HUES64 (cell line): ENCODE measurements at regions not wholly inside any gene's neighbourhood (a gene's known extent, or its start where the extent isn't known, plus 50 kb on each side); places are given as distances from the start of the nearest gene placed in this dataset.

ENCODE experiments used
- H3K27ac ChIP-seq: 2 replicates; pipeline ENCODE4 v1.7.0; 2013; ENCODE audit warnings: low read depth, low read length, inconsistent platforms
- H3K27me3 ChIP-seq: 2 replicates; pipeline ENCODE4 v1.6.1; 2013; ENCODE audit warnings: mild to moderate bottlenecking, low read length; ENCODE audit not compliant: insufficient read depth
- H3K36me3 ChIP-seq: 2 replicates; pipeline ENCODE4 v1.6.1; 2013; ENCODE audit warnings: mild to moderate bottlenecking, low read length; ENCODE audit not compliant: insufficient read depth
- H3K4me1 ChIP-seq: 2 replicates; pipeline ENCODE4 v1.6.1; 2013; ENCODE audit warnings: mild to moderate bottlenecking, low read length, moderate library complexity; ENCODE audit not compliant: insufficient read depth
- H3K4me3 ChIP-seq: 2 replicates; pipeline ENCODE4 v1.5.1; 2013; ENCODE audit warnings: mild to moderate bottlenecking, low read length, moderate library complexity
- H3K9ac ChIP-seq: 2 replicates; pipeline ENCODE4 v1.6.1; 2013; ENCODE audit warnings: mild to moderate bottlenecking, low read depth, low read length
- H3K9me3 ChIP-seq: 2 replicates; pipeline ENCODE4 v1.6.1; 2013; ENCODE audit warnings: low read depth, low read length; ENCODE audit not compliant: insufficient read depth
- whole genome bisulfite sequencing: fragments of 150-250, 120-280 bp; methylation state at CpG from one replicate; pipeline ENCODE4 v1.1.7; 2013; ENCODE audit warnings: missing lambda C conversion rate; 5-methylcytosine and 5-hydroxymethylcytosine counted together

DNA sequence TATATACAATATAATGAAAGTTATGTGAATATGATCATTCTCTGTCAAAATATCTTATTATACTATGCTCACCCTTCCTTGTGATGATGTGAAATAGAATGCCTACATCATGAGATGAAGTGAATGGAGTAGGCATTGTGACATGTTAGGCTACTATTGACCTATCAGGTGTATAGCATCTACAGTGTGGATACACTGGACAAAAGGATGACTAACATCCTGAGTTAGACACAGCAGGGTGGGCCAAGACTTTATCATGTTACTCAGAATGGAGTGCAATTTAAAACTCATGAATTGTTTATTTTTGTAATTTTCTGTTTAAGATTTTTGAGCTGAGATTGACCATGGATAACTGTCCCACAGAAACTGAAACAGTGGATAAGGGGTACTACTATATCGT, 53.4 kb upstream of the NAV3 start:
- WGBS, result no CpG with 5 or more reads among the region's 1 CpG
- no peak overlapping the region for H3K27ac ChIP-seq
- H3K9ac ChIP-seq, result no peak overlapping the region
- H3K36me3 ChIP-seq, result no peaks in the 10 kb centered on the region
- peaks cover 6% of the 10 kb centered on the region; the same call in 1 of the 2 replicates for H3K4me1 ChIP-seq
- H3K9me3 ChIP-seq, result no peaks in the 10 kb centered on the region
- no peak overlapping the region for H3K4me3 ChIP-seq
- H3K27me3 ChIP-seq, result no peaks in the 10 kb centered on the region

DNA sequence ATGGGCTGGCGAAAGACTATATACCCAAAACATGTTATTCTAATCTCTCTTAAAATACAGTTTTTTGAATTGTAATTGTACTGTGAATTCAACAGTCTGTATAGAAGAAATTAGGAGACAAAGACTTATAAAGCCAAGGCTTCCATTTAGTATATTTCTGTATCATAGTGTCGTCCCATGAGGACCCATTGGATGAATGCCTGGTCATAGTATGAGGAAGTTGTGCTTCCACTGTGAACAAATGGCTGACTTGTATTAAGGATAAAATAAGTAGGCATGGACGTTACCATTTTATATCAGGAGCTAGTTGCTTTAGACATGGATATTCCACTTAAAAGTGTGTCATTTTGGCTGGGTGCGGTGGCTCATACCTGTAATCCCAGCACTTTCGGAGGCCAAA, 55.9 kb upstream of the NAV3 start:
- H3K9me3 ChIP-seq, result no peaks in the 10 kb centered on the region
- no peaks in the 10 kb centered on the region for H3K27me3 ChIP-seq
- no peak overlapping the region for H3K4me3 ChIP-seq
- no peak overlapping the region for H3K9ac ChIP-seq
- WGBS, result 87% methylated on average over 5 of the region's 5 CpGs
- no peaks in the 10 kb centered on the region for H3K4me1 ChIP-seq
- no peak overlapping the region for H3K27ac ChIP-seq
- H3K36me3 ChIP-seq, result no peaks in the 10 kb centered on the region

DNA sequence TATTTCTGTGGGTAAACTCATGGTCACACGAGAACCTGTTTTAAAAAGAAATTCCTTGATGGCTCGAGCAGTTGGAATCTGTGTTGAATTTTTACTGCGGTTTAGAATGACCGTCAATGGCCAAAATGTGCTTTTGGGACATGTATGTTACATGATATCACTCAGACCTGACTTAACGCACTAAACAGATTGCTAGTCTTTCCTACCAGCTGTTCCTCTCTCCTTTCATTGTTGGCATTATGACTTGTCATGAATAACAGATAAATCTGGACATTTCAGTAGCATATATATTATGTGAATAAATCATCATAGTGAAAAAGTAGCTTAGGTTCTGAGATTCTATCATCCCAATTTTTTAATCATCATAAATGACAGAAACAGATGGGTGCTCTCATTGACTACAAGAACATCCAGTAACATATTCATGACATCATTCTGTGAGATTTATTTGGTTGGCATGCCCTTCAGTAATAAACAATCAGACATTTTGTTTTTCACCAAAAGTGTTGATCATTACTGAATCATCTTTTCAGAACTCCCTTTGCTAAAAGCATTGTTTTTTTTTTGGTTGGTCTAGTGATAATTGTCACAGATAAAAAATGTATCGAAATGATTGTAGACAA, 57.9 kb upstream of the NAV3 start:
- Histone ChIP-seq H3K9me3 (peaks cover 7% of the 10 kb centered on the region), H3K9ac (no peak overlapping the region), H3K4me1 (no peaks in the 10 kb centered on the region), H3K36me3 (no peaks in the 10 kb centered on the region), H3K4me3 (no peak overlapping the region), H3K27ac (no peak overlapping the region), H3K27me3 (no peaks in the 10 kb centered on the region)
- WGBS, result 94% methylated on average over 5 of the region's 6 CpGs

DNA sequence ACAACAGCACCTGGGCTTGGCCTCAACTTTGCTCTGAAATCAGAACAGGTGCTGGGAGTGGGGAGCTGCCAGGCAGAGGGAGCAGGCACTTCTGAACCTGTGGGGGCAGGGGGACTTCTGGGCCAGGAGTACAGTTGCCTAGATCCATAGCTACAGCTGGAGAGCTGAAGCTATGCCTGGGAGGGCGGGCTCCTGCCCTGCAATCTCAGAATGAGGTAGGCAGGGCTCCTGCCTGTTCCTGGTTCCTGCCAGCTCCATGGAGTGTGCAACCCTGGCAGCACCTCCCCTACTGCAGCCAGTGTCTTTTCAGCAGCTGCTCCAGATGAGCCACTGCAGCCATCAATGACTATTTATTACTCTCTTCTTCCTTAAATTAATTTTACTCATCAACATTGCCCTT, 62.1 kb upstream of the NAV3 start:
- WGBS, result 95% methylated on average over 1 of the region's 1 CpG
- Histone ChIP-seq H3K36me3 (no peaks in the 10 kb centered on the region), H3K9ac (no peak overlapping the region), H3K9me3 (peaks cover 16% of the 10 kb centered on the region), H3K4me3 (no peak overlapping the region), H3K27me3 (no peaks in the 10 kb centered on the region), H3K27ac (no peak overlapping the region), H3K4me1 (no peaks in the 10 kb centered on the region)

DNA sequence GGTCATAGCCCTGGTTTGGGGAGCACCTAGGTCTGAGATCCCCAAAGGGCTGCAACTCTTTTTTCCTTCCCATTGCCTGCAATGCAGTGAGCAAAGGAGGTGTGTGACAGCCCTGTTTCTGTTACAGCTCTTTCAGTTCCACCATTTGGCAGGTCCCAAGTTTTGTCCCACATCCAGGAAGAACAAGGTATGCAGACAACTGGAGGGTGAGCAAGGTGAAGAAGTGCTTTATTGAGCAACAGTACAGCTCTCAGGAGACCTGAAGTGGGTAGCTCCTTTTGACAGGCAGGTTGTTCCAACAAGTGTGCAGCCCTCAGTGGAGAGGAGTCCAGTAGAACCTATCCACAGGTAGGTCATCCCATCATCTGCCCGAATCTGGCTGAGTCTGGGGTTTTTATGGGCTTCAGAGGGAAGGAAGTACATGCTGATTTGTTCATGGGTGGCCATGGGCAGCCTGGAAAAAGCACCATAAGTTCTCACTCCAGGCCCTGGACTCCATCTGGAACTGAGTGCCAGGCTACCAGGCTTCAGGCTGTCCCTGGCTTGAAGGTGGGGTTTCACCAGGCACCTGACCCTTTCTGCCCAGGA, 62.8 kb upstream of the NAV3 start:
- 91% methylated on average over 1 of the region's 1 CpG for WGBS
- Histone ChIP-seq H3K27ac (no peak overlapping the region), H3K9me3 (peaks cover 16% of the 10 kb centered on the region), H3K36me3 (no peaks in the 10 kb centered on the region), H3K4me3 (no peak overlapping the region), H3K27me3 (no peaks in the 10 kb centered on the region), H3K4me1 (no peaks in the 10 kb centered on the region), H3K9ac (no peak overlapping the region)

DNA sequence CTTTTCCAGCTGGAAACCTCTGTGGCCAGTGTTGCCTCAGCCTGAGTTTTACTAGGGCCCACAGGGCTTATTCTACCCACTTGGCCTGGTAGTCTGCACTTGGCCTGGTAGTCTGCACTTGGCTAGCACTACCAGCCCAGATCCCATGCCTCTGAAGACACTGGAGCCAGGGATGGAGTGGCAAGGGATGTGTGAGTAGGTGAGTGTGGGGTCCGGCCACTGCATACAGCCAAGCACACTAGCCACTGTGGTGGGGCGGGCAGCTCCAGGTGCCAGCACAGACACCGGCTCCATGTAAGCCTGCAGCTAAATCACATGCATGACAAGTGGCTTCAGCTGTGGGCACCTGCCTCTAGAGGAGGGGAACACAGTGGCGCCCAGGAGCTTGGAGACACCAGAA, 63.4 kb upstream of the NAV3 start:
- Histone ChIP-seq H3K4me3 (no peak overlapping the region), H3K9ac (no peak overlapping the region), H3K27me3 (no peaks in the 10 kb centered on the region), H3K27ac (no peak overlapping the region), H3K9me3 (peaks cover 16% of the 10 kb centered on the region), H3K4me1 (no peaks in the 10 kb centered on the region), H3K36me3 (no peaks in the 10 kb centered on the region)
- WGBS, result 96% methylated on average over 4 of the region's 4 CpGs

DNA sequence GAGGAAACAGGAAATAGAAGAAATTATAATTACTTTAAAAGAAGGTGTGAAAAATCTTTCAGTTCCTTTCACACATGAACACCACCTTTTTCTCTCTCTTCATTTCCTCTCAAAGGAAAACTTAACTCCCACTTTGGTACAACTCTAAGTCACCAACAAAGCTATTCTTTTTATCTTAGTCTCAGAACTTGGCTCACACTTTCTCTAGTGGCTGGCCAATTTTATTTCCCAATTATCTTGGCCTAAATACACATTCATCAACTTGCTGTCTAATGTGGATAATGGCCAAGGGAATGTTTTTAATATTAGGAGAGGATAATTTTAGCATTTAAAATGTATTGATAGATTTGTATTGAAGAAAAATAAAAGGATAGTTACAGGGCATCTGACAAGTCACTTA, 64.5 kb upstream of the NAV3 start:
- H3K4me3 ChIP-seq, result no peak overlapping the region
- H3K27me3 ChIP-seq, result no peaks in the 10 kb centered on the region
- H3K9me3 ChIP-seq, result peaks cover 16% of the 10 kb centered on the region
- H3K9ac ChIP-seq, result no peak overlapping the region
- no peaks in the 10 kb centered on the region for H3K4me1 ChIP-seq
- H3K36me3 ChIP-seq, result no peaks in the 10 kb centered on the region
- no peak overlapping the region for H3K27ac ChIP-seq

DNA sequence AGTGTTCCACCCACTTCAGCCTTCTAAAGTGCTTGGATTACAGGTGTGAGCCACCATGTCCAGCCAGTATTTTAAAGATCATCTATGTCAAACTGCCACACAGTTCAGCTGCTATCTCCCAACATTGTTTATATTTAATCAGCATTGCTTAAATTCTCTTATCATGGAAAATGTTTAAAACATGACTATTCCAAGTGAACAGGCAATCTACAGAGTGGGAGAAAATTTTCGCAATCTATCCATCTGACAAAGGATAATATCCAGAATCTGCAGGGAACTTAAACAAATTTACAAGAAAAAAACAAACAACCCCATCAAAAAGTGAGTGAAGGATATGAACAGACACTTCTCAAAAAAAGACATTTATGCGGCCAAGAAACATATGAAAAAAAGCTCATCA, 69.4 kb upstream of the NAV3 start:
- H3K4me1 ChIP-seq, result no peaks in the 10 kb centered on the region
- no peaks in the 10 kb centered on the region for H3K27me3 ChIP-seq
- H3K27ac ChIP-seq, result no peak overlapping the region
- H3K4me3 ChIP-seq, result no peak overlapping the region
- H3K9me3 ChIP-seq, result no peaks in the 10 kb centered on the region
- WGBS, result 100% methylated on average over 1 of the region's 2 CpGs
- no peak overlapping the region for H3K9ac ChIP-seq
- H3K36me3 ChIP-seq, result no peaks in the 10 kb centered on the region

DNA sequence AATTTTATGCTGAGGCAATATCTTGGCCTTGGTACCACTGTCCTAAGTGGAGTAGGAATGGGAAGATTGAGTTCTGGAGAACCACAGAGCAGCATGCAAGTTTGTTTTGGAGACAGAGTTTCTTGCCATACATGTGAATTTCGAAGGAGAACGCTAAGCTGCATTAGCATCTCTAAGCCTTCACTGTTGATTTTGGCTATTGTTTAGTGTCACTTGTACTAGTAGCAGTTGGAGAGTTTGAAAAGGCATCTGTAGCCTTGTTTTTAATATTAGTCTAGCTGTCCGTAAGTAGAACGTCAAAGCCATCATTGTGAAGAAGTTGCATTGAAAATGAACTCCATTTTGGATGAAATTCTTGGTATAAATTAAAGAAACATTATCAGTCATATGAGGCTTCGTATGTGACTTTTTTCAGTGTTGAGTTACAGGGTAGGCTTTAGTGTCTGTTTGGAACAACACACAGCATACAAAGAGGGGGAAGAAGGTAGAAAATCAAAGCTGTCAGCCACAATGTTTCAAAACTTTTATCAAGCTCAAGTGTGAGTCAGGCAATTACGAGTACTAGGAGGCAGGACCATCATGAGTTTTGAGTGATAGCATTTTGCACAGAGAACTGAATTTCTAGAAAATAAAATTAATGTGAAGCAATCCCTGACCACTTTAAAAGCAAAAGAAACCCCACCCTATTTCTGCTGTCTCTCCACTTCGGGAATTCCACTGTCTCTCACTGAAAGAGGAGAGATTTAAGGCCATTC, 70.2 kb upstream of the NAV3 start:
- H3K9ac ChIP-seq, result no peak overlapping the region
- 54% methylated on average over 7 of the region's 7 CpGs for WGBS
- no peak overlapping the region for H3K4me3 ChIP-seq
- H3K4me1 ChIP-seq, result no peaks in the 10 kb centered on the region
- H3K36me3 ChIP-seq, result no peaks in the 10 kb centered on the region
- H3K27ac ChIP-seq, result no peak overlapping the region
- no peaks in the 10 kb centered on the region for H3K9me3 ChIP-seq
- H3K27me3 ChIP-seq, result no peaks in the 10 kb centered on the region

DNA sequence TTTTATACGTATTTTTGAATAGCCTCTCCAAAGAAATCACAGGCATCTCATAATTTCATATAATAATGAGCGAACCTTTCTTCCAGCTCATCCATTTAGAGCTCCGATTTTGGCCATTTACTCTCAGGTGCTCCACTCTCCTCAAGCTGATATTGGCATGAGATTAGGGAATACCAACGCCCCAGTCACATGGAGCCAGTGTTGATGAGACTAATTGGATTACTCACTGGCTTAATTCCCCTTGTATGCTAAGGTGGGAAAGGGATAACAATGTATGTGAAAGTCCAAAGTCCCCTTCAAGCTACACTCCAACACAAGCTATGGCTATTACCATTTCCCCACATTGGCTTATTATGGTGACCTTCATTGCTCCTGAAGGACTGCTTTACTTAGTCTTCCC, 76.6 kb upstream of the NAV3 start:
- Histone ChIP-seq H3K27me3 (no peaks in the 10 kb centered on the region), H3K9ac (no peak overlapping the region), H3K4me1 (peaks cover 13% of the 10 kb centered on the region), H3K4me3 (no peak overlapping the region), H3K36me3 (no peaks in the 10 kb centered on the region), H3K27ac (no peak overlapping the region), H3K9me3 (no peaks in the 10 kb centered on the region)
- WGBS, result 92% methylated on average over 4 of the region's 4 CpGs

DNA sequence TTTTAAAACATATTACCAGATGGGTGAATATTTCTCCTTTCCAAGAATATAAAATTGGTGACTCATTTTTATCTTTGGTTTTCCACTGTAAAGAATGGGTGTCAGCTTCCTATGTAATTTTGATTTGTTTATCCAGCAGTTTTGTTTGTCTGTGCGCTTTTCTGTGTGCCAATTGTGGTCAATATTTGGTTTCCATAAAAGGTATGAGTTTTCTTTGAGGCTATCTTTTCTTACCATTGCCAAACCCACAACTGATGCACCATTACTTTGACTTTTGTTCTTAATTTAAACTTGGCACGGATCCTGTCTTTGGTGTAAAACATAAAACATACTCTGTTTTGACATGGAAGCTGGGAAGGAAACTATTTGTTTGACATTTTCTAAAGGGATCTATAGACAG, 78.8 kb upstream of the NAV3 start:
- H3K27ac ChIP-seq, result no peak overlapping the region
- peaks cover 13% of the 10 kb centered on the region for H3K4me1 ChIP-seq
- no peaks in the 10 kb centered on the region for H3K27me3 ChIP-seq
- no peak overlapping the region for H3K4me3 ChIP-seq
- H3K9ac ChIP-seq, result no peak overlapping the region
- H3K36me3 ChIP-seq, result no peaks in the 10 kb centered on the region
- H3K9me3 ChIP-seq, result no peaks in the 10 kb centered on the region
- WGBS, result 79% methylated on average over 2 of the region's 2 CpGs
